H1 (cell line): ENCODE measurements at regions not wholly inside any gene's neighbourhood (a gene's known extent, or its start where the extent isn't known, plus 50 kb on each side); places are given as distances from the start of the nearest gene placed in this dataset.

Source experiments
- CTCF ChIA-PET: fragments of 300-600 bp; sonication (Branson Sonifier 250); formaldehyde crosslinking; loops from one replicate; lab custom pipeline; 2021; ENCODE audit not compliant: partially characterized antibody; lab: Charles Lee
- POLR2A ChIA-PET: fragments of 300-600 bp; sonication (Branson Sonifier 250); formaldehyde crosslinking; loops from one replicate; lab custom pipeline; 2021; ENCODE audit warnings: inconsistent platforms; ENCODE audit not compliant: partially characterized antibody; lab: Charles Lee
- DNase-seq, 2 experiments: peaks; one replicate each; pipeline versions ENCODE4 v3.0.0 to v3.0.0-alpha.2; 2010 to 2022; ENCODE audit warnings: low spot score in 2 of 2, low read depth in 1 of 2, mixed read lengths in 1 of 2
- FAIRE-seq: peaks from 2 replicates; lab custom pipeline; 2011; peaks lifted over from hg19 to GRCh38; lab: Jason Lieb, UNC
- H2AFZ ChIP-seq: 2 replicates; pipeline ENCODE4 v1.8.1; 2012; ENCODE audit warnings: low read length, inconsistent platforms
- H2AK5ac ChIP-seq: 2 replicates; pipeline ENCODE4 v1.6.1; 2013; ENCODE audit warnings: low read depth, low read length
- H2BK120ac ChIP-seq: replicated peaks from 2 replicates; pipeline ENCODE3; 2013; ENCODE audit warnings: low read depth, low read length, inconsistent platforms
- H2BK12ac ChIP-seq: 2 replicates; pipeline ENCODE4 v1.6.1; 2013; ENCODE audit warnings: low read depth, low read length
- H2BK15ac ChIP-seq: 2 replicates; pipeline ENCODE4 v1.6.1; 2013; ENCODE audit warnings: low read length
- H2BK20ac ChIP-seq: 2 replicates; pipeline ENCODE4 v1.6.1; 2013; ENCODE audit warnings: low read length
- H2BK5ac ChIP-seq: 2 replicates; pipeline ENCODE4 v1.6.1; 2013; ENCODE audit warnings: low read depth, low read length
- H3K14ac ChIP-seq: 2 replicates; pipeline ENCODE4 v1.6.1; 2013; ENCODE audit warnings: inconsistent platforms; ENCODE audit not compliant: insufficient read length
- H3K18ac ChIP-seq: 2 replicates; pipeline ENCODE4 v1.6.1; 2013; ENCODE audit warnings: low read length; ENCODE audit errors: extremely low read depth
- H3K23ac ChIP-seq: 2 replicates; pipeline ENCODE4 v1.6.1; 2013; ENCODE audit warnings: inconsistent platforms; ENCODE audit not compliant: insufficient read length
- H3K23me2 ChIP-seq: 2 replicates; pipeline ENCODE4 v1.6.1; 2013; ENCODE audit warnings: low read depth, low read length
- H3K27ac ChIP-seq: 2 replicates; pipeline ENCODE4 v1.6.1; 2011; ENCODE audit warnings: low read depth, low read length, inconsistent platforms
- H3K27me3 ChIP-seq, 4 experiments: replicated peaks in 1 of 4; 1 replicate in 1 of 4; 2 replicates in 3 of 4; pipeline versions ENCODE4 v1.6.1 to v1.8.1; 2011 to 2013; ENCODE audit warnings: low read length in 3 of 4, mild to moderate bottlenecking in 3 of 4, inconsistent platforms in 2 of 4, mixed read lengths in 2 of 4, moderate library complexity in 1 of 4; ENCODE audit not compliant: control insufficient read depth in 3 of 4, insufficient read depth in 3 of 4; ENCODE audit errors: extremely low read depth in 1 of 4
- H3K36me3 ChIP-seq, 4 experiments: 2 replicates each; pipeline versions ENCODE4 v1.6.1 to v1.8.1; 2011 to 2013; ENCODE audit warnings: mild to moderate bottlenecking in 4 of 4, low read length in 3 of 4, moderate library complexity in 2 of 4, control low read depth in 1 of 4, inconsistent platforms in 1 of 4; ENCODE audit not compliant: insufficient read depth in 4 of 4, control insufficient read depth in 2 of 4
- H3K4ac ChIP-seq: replicated peaks from 2 replicates; pipeline ENCODE3; 2013; ENCODE audit warnings: low read length, low read depth, mixed read lengths, inconsistent platforms; ENCODE audit not compliant: insufficient read length
- H3K4me1 ChIP-seq, 4 experiments: replicated peaks in 1 of 4; 1 replicate in 1 of 4; 2 replicates in 3 of 4; pipeline versions ENCODE4 v1.6.1 to v1.8.1; 2011 to 2013; ENCODE audit warnings: low read length in 3 of 4, inconsistent platforms in 2 of 4, mixed read lengths in 1 of 4; ENCODE audit not compliant: insufficient read depth in 4 of 4, control insufficient read depth in 3 of 4
- H3K4me2 ChIP-seq, 2 experiments: 2 replicates each; pipeline versions ENCODE4 v1.6.1 to v1.8.1; 2011 to 2013; ENCODE audit warnings: low read depth in 2 of 2, low read length in 2 of 2, control low read depth in 1 of 2, inconsistent platforms in 1 of 2, mild to moderate bottlenecking in 1 of 2; ENCODE audit not compliant: insufficient read depth in 1 of 2
- H3K4me3 ChIP-seq, 4 experiments: fragments of 200-600, 300-600 bp in 1 of 4; sonication (generic), shearing (Covaris generic), sonication (Bioruptor Twin) in 1 of 4; 2 replicates each; pipeline versions ENCODE4 v1.5.1 to v1.8.1; 2011 to 2016; ENCODE audit warnings: low read length in 4 of 4, low read depth in 3 of 4, control low read depth in 2 of 4, inconsistent platforms in 2 of 4, mild to moderate bottlenecking in 2 of 4, mixed read lengths in 1 of 4, moderate library complexity in 1 of 4; ENCODE audit not compliant: insufficient read depth in 2 of 4; ENCODE audit errors: extremely low read depth in 1 of 4
- H3K56ac ChIP-seq: replicated peaks from 2 replicates; pipeline ENCODE3; 2013; ENCODE audit warnings: low read depth, mild to moderate bottlenecking, mixed read lengths, low read length, inconsistent platforms; ENCODE audit not compliant: insufficient read length
- H3K79me1 ChIP-seq: 2 replicates; pipeline ENCODE4 v1.6.1; 2013; ENCODE audit warnings: low read depth, low read length, control low read depth
- H3K79me2 ChIP-seq, 2 experiments: 2 replicates each; pipeline versions ENCODE4 v1.6.1 to v1.8.1; 2012 to 2013; ENCODE audit warnings: low read length in 2 of 2, mild to moderate bottlenecking in 2 of 2, inconsistent platforms in 1 of 2; ENCODE audit not compliant: insufficient read depth in 2 of 2, control insufficient read depth in 1 of 2
- H3K9ac ChIP-seq, 4 experiments: replicated peaks in 1 of 4; 1 replicate in 1 of 4; 2 replicates in 3 of 4; pipeline versions ENCODE4 v1.6.1 to v1.8.1; 2011 to 2013; ENCODE audit warnings: low read depth in 3 of 4, low read length in 3 of 4, control low read depth in 2 of 4, mild to moderate bottlenecking in 2 of 4, moderate library complexity in 2 of 4, inconsistent platforms in 1 of 4; ENCODE audit errors: extremely low read depth in 1 of 4
- H3K9me3 ChIP-seq, 2 experiments: 2 replicates each; pipeline versions ENCODE4 v1.6.1 to v1.8.1; 2012 to 2013; ENCODE audit warnings: mild to moderate bottlenecking in 2 of 2, moderate library complexity in 2 of 2, control low read depth in 1 of 2, inconsistent platforms in 1 of 2, low read depth in 1 of 2, low read length in 1 of 2, mixed read lengths in 1 of 2; ENCODE audit not compliant: insufficient read depth in 2 of 2
- H4K20me1 ChIP-seq, 2 experiments: replicated peaks in 1 of 2; 2 replicates each; pipeline versions ENCODE3 to v1.8.1; 2011 to 2013; ENCODE audit warnings: inconsistent platforms in 2 of 2, low read length in 2 of 2, mild to moderate bottlenecking in 1 of 2; ENCODE audit not compliant: insufficient read depth in 2 of 2, control insufficient read depth in 1 of 2
- H4K5ac ChIP-seq: 2 replicates; pipeline ENCODE4 v1.6.1; 2013; ENCODE audit warnings: low read length, low read depth, mixed read lengths, inconsistent platforms; ENCODE audit not compliant: insufficient read length
- H4K8ac ChIP-seq: 2 replicates; pipeline ENCODE4 v1.8.0; 2013; ENCODE audit warnings: mild to moderate bottlenecking, moderate library complexity, low read length, inconsistent platforms; ENCODE audit not compliant: insufficient read depth; ENCODE audit errors: extremely low read depth
- H4K91ac ChIP-seq: replicated peaks from 2 replicates; pipeline ENCODE3; 2013; ENCODE audit warnings: low read length, mixed read lengths, inconsistent platforms; ENCODE audit not compliant: insufficient read length
- CBX8 ChIP-seq: fragments of 300-800, 300-1000 bp; sonication (generic); IDR thresholded peaks from 2 replicates; pipeline ENCODE4 v1.7.1; 2016; ENCODE audit warnings: low read depth, low read length, borderline replicate concordance
- EP300 ChIP-seq, 2 experiments: IDR thresholded peaks; 1 replicate in 1 of 2; 2 replicates in 1 of 2; pipeline ENCODE4 v1.6.1; 2011 to 2012; ENCODE audit warnings: low read depth in 2 of 2, low read length in 2 of 2, mild to moderate bottlenecking in 2 of 2, borderline replicate concordance in 1 of 2, inconsistent platforms in 1 of 2, moderate library complexity in 1 of 2
- RAD21 ChIP-seq, 2 experiments: IDR thresholded peaks in 1 of 2; conservative IDR thresholded peaks in 1 of 2; 2 replicates each; pipeline ENCODE4 v1.6.1; 2011; ENCODE audit warnings: low read depth in 2 of 2, low read length in 2 of 2, improper control_type of control experiment in 1 of 2, inconsistent platforms in 1 of 2, mild to moderate bottlenecking in 1 of 2, moderate library complexity in 1 of 2
- RXRA ChIP-seq: IDR thresholded peaks from 2 replicates; pipeline ENCODE4 v1.6.1; 2011; ENCODE audit warnings: low read depth, mild to moderate bottlenecking, low read length, moderate library complexity; ENCODE audit not compliant: insufficient read depth
- YY1 ChIP-seq: IDR thresholded peaks from 2 replicates; pipeline ENCODE4 v1.6.1; 2011; ENCODE audit warnings: low read depth, mild to moderate bottlenecking, low read length
- WGBS, 2 experiments: shearing (Covaris generic) in 1 of 2; methylation state at CpG; one replicate each; pipeline versions ENCODE4 v1.1.6 to v1.1.7; 2013 to 2015; ENCODE audit warnings: low lambda C conversion rate in 2 of 2, mixed read lengths in 2 of 2, inconsistent platforms in 1 of 2, low coverage in 1 of 2, missing lambda C conversion rate in 1 of 2; ENCODE audit not compliant: insufficient replicate concordance in 2 of 2, insufficient coverage in 1 of 2, insufficient read length in 1 of 2; ENCODE audit errors: extremely low coverage in 1 of 2, missing lambda C conversion rate in 1 of 2; 5-methylcytosine and 5-hydroxymethylcytosine counted together

- no peak overlapping the region for H3K9ac ChIP-seq
- H2BK12ac ChIP-seq, result no peak overlapping the region
- no peak overlapping the region for H2BK120ac ChIP-seq
- no peak overlapping the region for H2AFZ ChIP-seq
- H3K14ac ChIP-seq, result no peak overlapping the region
- H3K23me2 ChIP-seq, result no peaks in the 10 kb centered on the region
- no peak overlapping the region for H2AK5ac ChIP-seq
- CTCF ChIA-PET, result interaction anchor here (1.1 to 1.7 kb wide), 2 partner anchors 84 to 106 kb away, joined by 4 to 5 read pairs; no protein-coding TSS in a partner anchor
- no peaks in the 10 kb centered on the region for H3K36me3 ChIP-seq
- no peak overlapping the region for H3K4me2 ChIP-seq
- no peak overlapping the region for H3K56ac ChIP-seq
- no peak overlapping the region for H4K8ac ChIP-seq
- H2BK5ac ChIP-seq, result no peak overlapping the region
- no peak overlapping the region for H4K91ac ChIP-seq
- no peak overlapping the region for H3K4me3 ChIP-seq
- no peaks in the 10 kb centered on the region; a peak in 1 of 7 replicates for H3K4me1 ChIP-seq
- FAIRE-seq (no peak), DNase-seq (no peak)
- H4K5ac ChIP-seq, result no peak overlapping the region
- H2BK20ac ChIP-seq, result no peak overlapping the region
- H4K20me1 ChIP-seq, result no peaks in the 10 kb centered on the region
- no peaks in the 10 kb centered on the region for H3K9me3 ChIP-seq
- no peaks in the 10 kb centered on the region for H3K27me3 ChIP-seq
- H3K18ac ChIP-seq, result no peak overlapping the region
- H3K79me1 ChIP-seq, result no peaks in the 10 kb centered on the region
- no peak overlapping the region for H3K4ac ChIP-seq
- WGBS, 2 experiments, result 76% methylated on average over 4 of the region's 4 CpGs; no CpG with 5 or more reads in 1 of the 2 experiments
- H3K79me2 ChIP-seq, result no peaks in the 10 kb centered on the region
- no peak overlapping the region for H3K23ac ChIP-seq
- H2BK15ac ChIP-seq, result no peak overlapping the region
- POLR2A ChIA-PET, result no interaction called here
- H3K27ac ChIP-seq, result no peak overlapping the region
- TF ChIP-seq RAD21 (IDR thresholded peaks at IDR 0.05 in 1 of 2, conservative IDR thresholded peaks at IDR 0.05 in 1 of 2; ENCODE audit: low read depth in 2 of 2, low read length in 2 of 2) (no peak), RXRA (no peak), CBX8 (no peak), YY1 (no peak), EP300 (IDR thresholded peaks at IDR 0.05; ENCODE audit: borderline replicate concordance in 1 of 2, low read depth in 2 of 2, low read length in 2 of 2) (no peak)
Observed at GRCh38 chr18:47313901-47314300, 62.4 kb upstream of the SKOR2 start.
